Stomach (tissue), 8 donors: ENCODE measurements at regions not wholly inside any gene's neighbourhood (a gene's known extent, or its start where the extent isn't known, plus 50 kb on each side); places are given as distances from the start of the nearest gene placed in this dataset.
A peak's percentile ranks its signal among the peaks of the same experiment; 100 is the strongest.

Experiments
- DNase-seq, 2 donors: peaks; one replicate each; pipeline versions ENCODE4 v3.0.0 to v3.0.0-alpha.2; 2013 to 2019
- H3K27ac ChIP-seq, 5 donors: fragments of 200-600 bp in 4 of 5; sonication (generic) in 4 of 5; one replicate each; pipeline ENCODE4 v1.5.1; 2013 to 2019; ENCODE audit warnings: mild to moderate bottlenecking in 1 of 5, moderate library complexity in 1 of 5
- H3K27me3 ChIP-seq, 3 donors: fragments of 200-600 bp; sonication (generic); one replicate each; pipeline ENCODE4 v1.5.1; 2017 to 2019; ENCODE audit warnings: mixed run types in 1 of 3
- H3K36me3 ChIP-seq, 4 donors: fragments of 200-600 bp; sonication (generic); 1 replicate in 3 of 4; 2 replicates in 1 of 4; pipeline ENCODE4 v1.5.1; 2016 to 2019
- H3K4me1 ChIP-seq, 4 donors: fragments of 200-600 bp; sonication (generic); one replicate each; pipeline ENCODE4 v1.5.1; 2016 to 2019
- H3K4me3 ChIP-seq, 4 donors: fragments of 200-600 bp; sonication (generic) in 3 of 4; one replicate each; pipeline ENCODE4 v1.5.1; 2016 to 2019; ENCODE audit warnings: mild to moderate bottlenecking in 1 of 4
- H3K9me3 ChIP-seq, 4 donors: fragments of 200-600 bp; sonication (generic); one replicate each; pipeline ENCODE4 v1.5.1; 2016 to 2019
- CTCF ChIP-seq, 7 experiments: fragments of 450-650 bp in 4 of 7; fragments of 200-600 bp in 3 of 7; sonication (generic) in 3 of 7; IDR thresholded peaks; one replicate each; pipeline ENCODE4 v1.5.1; 2016 to 2019; ENCODE audit warnings: antibody characterized with exemption in 7 of 7, control low read depth in 2 of 7, mild to moderate bottlenecking in 1 of 7
- EP300 ChIP-seq: sonication (generic); formaldehyde crosslinking; IDR thresholded peaks from one replicate; pipeline ENCODE4 v1.6.1; 2017; ENCODE audit warnings: antibody characterized with exemption
- POLR2A ChIP-seq, 4 donors: fragments of 450-650 bp; IDR thresholded peaks; one replicate each; pipeline ENCODE4 v1.6.1; 2016; ENCODE audit warnings: antibody characterized with exemption in 4 of 4, control low read depth in 2 of 4, mild to moderate bottlenecking in 1 of 4, moderate library complexity in 1 of 4
- POLR2AphosphoS5 ChIP-seq, 3 donors: sonication (generic); formaldehyde crosslinking; IDR thresholded peaks; one replicate each; pipeline ENCODE4 v1.6.1; 2016; ENCODE audit warnings: antibody characterized with exemption in 3 of 3
- WGBS, 5 donors: extraction: QIAGEN DNeasy Blood & Tissue Kit in 3 of 5; methylation state at CpG; one replicate each; pipeline versions ENCODE4 v1.1.5 to v1.1.7; 2013 to 2018; 5-methylcytosine and 5-hydroxymethylcytosine counted together
- intact Hi-C: fragments of 100-400 bp; cut with DNase I; formaldehyde crosslinking; loops from one replicate; pipeline ENCODE4 v1.15.1; 2023; ENCODE audit warnings: low total_unique reads
- donor health status: healthy with polysubstance abuse.
- donor health status: Bipolar disorder and iron deficiency.
- donor health status: healthy.

- 68 to 79% (median 77%) methylated on average over 5 of the region's 5 CpGs for WGBS, 5 donors
- peaks cover 0 to 7% (median 1%) of the 10 kb centered on the region in 4 donors for H3K9me3 ChIP-seq
- intact Hi-C loops, result no loop called here
- TF ChIP-seq POLR2AphosphoS5 (IDR thresholded peaks at IDR 0.05), result no peak
- no peak for TF ChIP-seq POLR2A (IDR thresholded peaks at IDR 0.05)
- TF ChIP-seq EP300, result no peak
- no peak for TF ChIP-seq CTCF (IDR thresholded peaks at IDR 0.05)
- H3K4me1 ChIP-seq, result peaks cover 0 to 9% (median 3%) of the 10 kb centered on the region in 4 donors
- no peaks in the 10 kb centered on the region for H3K27me3 ChIP-seq
- no peak overlapping the region for H3K4me3 ChIP-seq
- no peaks in the 10 kb centered on the region for H3K36me3 ChIP-seq
- no peak for DNase-seq
- H3K27ac ChIP-seq, result no peak overlapping the region
Observed at GRCh38 chr5:173816728-173817127, 71.4 kb upstream of the CPEB4 start.

- no peak for TF ChIP-seq POLR2A (IDR thresholded peaks at IDR 0.05)
- no peak for TF ChIP-seq POLR2AphosphoS5 (IDR thresholded peaks at IDR 0.05)
- TF ChIP-seq EP300, result no peak
- TF ChIP-seq CTCF (IDR thresholded peaks at IDR 0.05), result no peak
Observed at GRCh38 chr5:173817561-173817960, 70.6 kb upstream of the CPEB4 start.

GRCh38 chr5:173819521-173819920 lies 68.6 kb upstream of the CPEB4 start:
- H3K9me3 ChIP-seq, result peaks cover 0 to 7% (median 1%) of the 10 kb centered on the region in 4 donors
- H3K27ac ChIP-seq, result no peak overlapping the region
- WGBS, 5 donors, result 81 to 95% (median 93%) methylated on average over 3 of the region's 3 CpGs
- H3K4me1 ChIP-seq, result peaks cover 13 to 30% (median 17%) of the 10 kb centered on the region in 4 donors
- intact Hi-C loops, result no loop called here
- H3K27me3 ChIP-seq, result no peaks in the 10 kb centered on the region
- H3K4me3 ChIP-seq, result no peak overlapping the region
- no peak for TF ChIP-seq EP300
- no peak for TF ChIP-seq POLR2A (IDR thresholded peaks at IDR 0.05)
- TF ChIP-seq CTCF (IDR thresholded peaks at IDR 0.05), result no peak
- TF ChIP-seq POLR2AphosphoS5 (IDR thresholded peaks at IDR 0.05), result no peak
- no peak for DNase-seq
- H3K36me3 ChIP-seq, result no peaks in the 10 kb centered on the region

More at GRCh38 chr5:173817561-173817960, 70.6 kb upstream of the CPEB4 start:
- Histone ChIP-seq H3K27ac (no peak overlapping the region), H3K4me1 (peaks cover 0 to 13% (median 3%) of the 10 kb centered on the region in 4 donors), H3K4me3 (no peak overlapping the region), H3K9me3 (peaks cover 0 to 7% (median 1%) of the 10 kb centered on the region in 4 donors), H3K27me3 (no peaks in the 10 kb centered on the region), H3K36me3 (no peaks in the 10 kb centered on the region)
- 92 to 94% (median 92%) methylated on average over 5 of the region's 5 CpGs for WGBS, 5 donors
- intact Hi-C loops, result no loop called here
- DNase-seq, result no peak

GRCh38 chr5:173823274-173823644 lies 64.9 kb upstream of the CPEB4 start:
- no peaks in the 10 kb centered on the region for H3K36me3 ChIP-seq
- peaks cover 25 to 46% (median 32%) of the 10 kb centered on the region in 4 donors for H3K4me1 ChIP-seq
- intact Hi-C loops, result no loop called here
- no peak for TF ChIP-seq EP300
- no peak for TF ChIP-seq POLR2A (IDR thresholded peaks at IDR 0.05)
- no peak for TF ChIP-seq POLR2AphosphoS5 (IDR thresholded peaks at IDR 0.05)
- no peak for TF ChIP-seq CTCF (IDR thresholded peaks at IDR 0.05)
- peak overlapping the region in 4 of 5 donors; percentile 68 to 84 (median 74) for H3K27ac ChIP-seq
- DNase-seq, result no peak
- peaks cover 0 to 7% (median 1%) of the 10 kb centered on the region in 4 donors for H3K9me3 ChIP-seq
- H3K4me3 ChIP-seq, result no peak overlapping the region
- H3K27me3 ChIP-seq, result no peaks in the 10 kb centered on the region
